ENCODE measurements at regions not wholly inside any gene's neighbourhood (a gene's known extent, or its start where the extent isn't known, plus 50 kb on each side); places are given as distances from the start of the nearest gene placed in this dataset.

GRCh38 chr20:58571693-58572427 is 56.7 kb upstream of the APCDD1L start:
- TF ChIP-seq CTCF (IDR thresholded peaks at IDR 0.05) (no peak), POLR2A (IDR thresholded peaks at IDR 0.05) (no peak)

Data from thyroid gland (tissue), 4 donors.